Epithelial cell of prostate (primary cell): ENCODE measurements at regions not wholly inside any gene's neighbourhood (a gene's known extent, or its start where the extent isn't known, plus 50 kb on each side); places are given as distances from the start of the nearest gene placed in this dataset.

Experiments
- DNase-seq: peaks from one replicate; pipeline ENCODE4 v3.0.0-alpha.2; 2011; ENCODE audit warnings: low read depth, low spot score
- H3K27ac ChIP-seq: fragments of 450-650 bp; 2 replicates; pipeline ENCODE4 v1.5.1; 2017; ENCODE audit warnings: mild to moderate bottlenecking

GRCh38 chr3:182469086-182469485 is 324.2 kb upstream of the ATP11B start:
- no peak for DNase-seq
- H3K27ac ChIP-seq: no peak overlapping the region

GRCh38 chr3:182470187-182470586 is 323.1 kb upstream of the ATP11B start:
- DNase-seq: no peak

GRCh38 chr3:182473191-182473710 is 320.1 kb upstream of the ATP11B start:
- DNase-seq: no peak

More at GRCh38 chr3:182470187-182470586, 323.1 kb upstream of the ATP11B start:
- no peak overlapping the region for H3K27ac ChIP-seq

GRCh38 chr3:182478369-182478768 is 314.9 kb upstream of the ATP11B start:
- H3K27ac ChIP-seq: no peak overlapping the region
- DNase-seq: no peak

More at GRCh38 chr3:182473191-182473710, 320.1 kb upstream of the ATP11B start:
- no peak overlapping the region for H3K27ac ChIP-seq

- DNase-seq: no peak
- no peak overlapping the region for H3K27ac ChIP-seq
Measured at GRCh38 chr3:182479419-182480336, 313.6 kb upstream of the ATP11B start.

GRCh38 chr3:182482705-182483104 is 310.6 kb upstream of the ATP11B start:
- H3K27ac ChIP-seq: no peak overlapping the region
- no peak for DNase-seq

GRCh38 chr3:182484682-182485081 is 308.6 kb upstream of the ATP11B start:
- no peak for DNase-seq
- no peak overlapping the region for H3K27ac ChIP-seq

- H3K27ac ChIP-seq: no peak overlapping the region
- peak; percentile 26 for DNase-seq
Measured at GRCh38 chr3:182485301-182485700, 308.0 kb upstream of the ATP11B start.

- no peak for DNase-seq
- H3K27ac ChIP-seq: no peak overlapping the region
Measured at GRCh38 chr3:182486463-182486862, 306.8 kb upstream of the ATP11B start.

GRCh38 chr3:182487143-182487542 is 306.2 kb upstream of the ATP11B start:
- DNase-seq: no peak
- no peak overlapping the region for H3K27ac ChIP-seq

GRCh38 chr3:182487611-182488010 is 305.7 kb upstream of the ATP11B start:
- DNase-seq: no peak
- no peak overlapping the region for H3K27ac ChIP-seq

- no peak overlapping the region for H3K27ac ChIP-seq
- DNase-seq: no peak
Measured at GRCh38 chr3:182490596-182491491, 302.5 kb upstream of the ATP11B start.

GRCh38 chr3:182491577-182491976 is 301.7 kb upstream of the ATP11B start:
- DNase-seq: no peak
- H3K27ac ChIP-seq: no peak overlapping the region

- no peak for DNase-seq
Measured at GRCh38 chr3:182492536-182492935, 300.8 kb upstream of the ATP11B start.

GRCh38 chr3:182500289-182500688 is 293.0 kb upstream of the ATP11B start:
- DNase-seq: no peak
- H3K27ac ChIP-seq: no peak overlapping the region

More at GRCh38 chr3:182492536-182492935, 300.8 kb upstream of the ATP11B start:
- no peak overlapping the region for H3K27ac ChIP-seq

- DNase-seq: no peak
- no peak overlapping the region for H3K27ac ChIP-seq
Measured at GRCh38 chr3:182501856-182502255, 291.4 kb upstream of the ATP11B start.

GRCh38 chr3:182503401-182503800 is 289.9 kb upstream of the ATP11B start:
- DNase-seq: no peak
- no peak overlapping the region for H3K27ac ChIP-seq

- H3K27ac ChIP-seq: no peak overlapping the region
- no peak for DNase-seq
Measured at GRCh38 chr3:182508919-182509711, 284.2 kb upstream of the ATP11B start.

GRCh38 chr3:182509844-182510460 is 283.4 kb upstream of the ATP11B start:
- no peak for DNase-seq
- H3K27ac ChIP-seq: no peak overlapping the region
